Mucosa of descending colon (tissue), 3 donors: ENCODE measurements at regions not wholly inside any gene's neighbourhood (a gene's known extent, or its start where the extent isn't known, plus 50 kb on each side); places are given as distances from the start of the nearest gene placed in this dataset.
A peak's percentile ranks its signal among the peaks of the same experiment; 100 is the strongest.

ENCODE experiments used
- ATAC-seq: fragments of 200-7000 bp; cut with Tn5 transposase; one replicate; pipeline ENCODE4 v1.9.1; 2020; ENCODE audit warnings: mild to moderate bottlenecking, moderate library complexity
- DNase-seq, 3 donors: peaks; one replicate each; pipeline ENCODE4 v3.0.0-alpha.2; 2020
- H3K36me3 ChIP-seq: fragments of 200-600 bp; one replicate; pipeline ENCODE4 v1.8.0; 2021; ENCODE audit warnings: low read depth, mild to moderate bottlenecking
- H3K4me1 ChIP-seq: fragments of 200-600 bp; one replicate; pipeline ENCODE4 v1.8.0; 2021; ENCODE audit warnings: low read depth, mild to moderate bottlenecking
- H3K4me3 ChIP-seq: fragments of 200-600 bp; one replicate; pipeline ENCODE4 v1.8.0; 2021; ENCODE audit warnings: mild to moderate bottlenecking
- H3K9me3 ChIP-seq: fragments of 200-600 bp; one replicate; pipeline ENCODE4 v1.8.0; 2021; ENCODE audit warnings: mild to moderate bottlenecking
- CTCF ChIP-seq: fragments of 200-600 bp; IDR thresholded peaks from one replicate; pipeline ENCODE4 v1.8.0; 2022; ENCODE audit warnings: antibody characterized with exemption, mild to moderate bottlenecking
- intact Hi-C, 2 donors: fragments of 100-400 bp; cut with DNase I in 1 of 2; cut with micrococcal nuclease in 1 of 2; formaldehyde crosslinking; loops; one replicate each; pipeline versions ENCODE4 v1.11.0 to v1.11.1; 2022; cut with DNase I, micrococcal nuclease
- donor health status: DM: no; HTN: no; CAD: no; lungs with moderate emphysema.
- donor health status: DM: no; HTN: no; CAD: no.
- donor health status: DM: no; HTN: yes; CAD: no.

- H3K36me3 ChIP-seq = no peaks in the 10 kb centered on the region
- no peaks in the 10 kb centered on the region for H3K9me3 ChIP-seq
- TF ChIP-seq CTCF = no peak
- DNase-seq (no peak), ATAC-seq (no peak)
- no peak overlapping the region for H3K4me3 ChIP-seq
- intact Hi-C loops = no loop called here
- H3K4me1 ChIP-seq = peaks cover 3% of the 10 kb centered on the region
Observed at GRCh38 chr17:71864755-71865154, 256.1 kb upstream of the SOX9 start.

DNA sequence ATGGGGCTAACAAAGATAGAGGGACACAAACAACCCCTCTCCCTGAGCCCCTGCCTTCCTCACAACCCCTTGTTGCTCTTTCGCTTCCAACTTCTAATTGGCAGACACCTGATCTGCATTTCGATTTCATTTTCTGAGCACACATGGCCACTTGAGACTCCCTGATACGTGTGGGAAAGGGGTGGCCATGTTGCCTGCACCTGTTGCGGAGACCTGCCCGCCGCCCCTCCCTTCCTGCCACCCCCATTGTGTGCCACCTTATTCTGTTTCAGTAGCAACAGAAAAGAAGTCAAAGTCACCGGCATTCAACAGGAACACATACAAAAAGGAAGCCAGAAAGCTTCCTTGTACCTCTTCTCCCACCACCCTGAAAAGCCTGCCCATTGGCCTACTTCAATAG lies 254.7 kb upstream of the SOX9 start:
- TF ChIP-seq CTCF = no peak
- Histone ChIP-seq H3K4me3 (no peak overlapping the region), H3K36me3 (no peaks in the 10 kb centered on the region), H3K4me1 (peaks cover 3% of the 10 kb centered on the region), H3K9me3 (no peaks in the 10 kb centered on the region)
- ATAC-seq (no peak), DNase-seq (peak in 1 of 3 donors; percentile 31)
- intact Hi-C loops = no loop called here

GRCh38 chr17:71869293-71869692 lies 251.5 kb upstream of the SOX9 start:
- intact Hi-C loops = no loop called here
- peak; percentile 69 for ATAC-seq
- TF ChIP-seq CTCF = no peak

GRCh38 chr17:71869841-71870545 lies 250.8 kb upstream of the SOX9 start:
- H3K4me1 ChIP-seq = peaks cover 3% of the 10 kb centered on the region
- H3K4me3 ChIP-seq = no peak overlapping the region
- ATAC-seq (no peak), DNase-seq (no peak)
- intact Hi-C loops = no loop called here
- no peak for TF ChIP-seq CTCF
- H3K9me3 ChIP-seq = no peaks in the 10 kb centered on the region
- no peaks in the 10 kb centered on the region for H3K36me3 ChIP-seq

More at GRCh38 chr17:71869293-71869692, 251.5 kb upstream of the SOX9 start:
- no peaks in the 10 kb centered on the region for H3K9me3 ChIP-seq
- no peaks in the 10 kb centered on the region for H3K36me3 ChIP-seq
- H3K4me1 ChIP-seq = peaks cover 3% of the 10 kb centered on the region
- DNase-seq = no peak
- H3K4me3 ChIP-seq = no peak overlapping the region

DNA sequence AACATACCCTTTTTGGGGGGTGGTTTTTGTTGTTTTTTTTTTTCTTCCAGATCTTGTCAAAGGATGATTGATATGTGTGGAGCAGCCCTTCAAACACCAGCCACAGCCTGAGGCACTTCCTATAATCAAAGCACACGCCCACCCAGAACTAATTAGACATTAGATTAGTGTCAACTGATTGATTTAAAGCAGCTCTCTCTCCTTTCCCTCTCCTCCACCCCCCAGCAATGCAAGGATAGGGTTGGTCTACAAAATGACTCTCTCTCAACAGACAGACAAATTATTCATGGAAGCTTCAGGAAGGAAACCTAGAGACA lies 250.3 kb upstream of the SOX9 start:
- no peaks in the 10 kb centered on the region for H3K9me3 ChIP-seq
- TF ChIP-seq CTCF = no peak
- ATAC-seq (no peak), DNase-seq (no peak)
- intact Hi-C loops = no loop called here
- H3K4me1 ChIP-seq = peaks cover 3% of the 10 kb centered on the region
- no peak overlapping the region for H3K4me3 ChIP-seq
- H3K36me3 ChIP-seq = no peaks in the 10 kb centered on the region
